HEK293 (cell line): ENCODE measurements at regions not wholly inside any gene's neighbourhood (a gene's known extent, or its start where the extent isn't known, plus 50 kb on each side); places are given as distances from the start of the nearest gene placed in this dataset.

Experiments
- KLF16 ChIP-seq: fragments of 450-650 bp; formaldehyde crosslinking; IDR thresholded peaks from 2 replicates; pipeline ENCODE4 v1.5.1; 2017; ENCODE audit warnings: missing biosample characterization, missing genetic modification characterization
- ZBTB26 ChIP-seq: fragments of 450-650 bp; formaldehyde crosslinking; optimal IDR thresholded peaks from 2 replicates; pipeline ENCODE3; 2016; ENCODE audit warnings: missing biosample characterization, mild to moderate bottlenecking, missing genetic modification characterization
- ZBTB49 ChIP-seq: fragments of 450-650 bp; formaldehyde crosslinking; IDR thresholded peaks from 2 replicates; pipeline ENCODE4 v1.5.1; 2016; ENCODE audit warnings: missing biosample characterization, missing genetic modification characterization, low read depth
- ZNF112 ChIP-seq: fragments of 450-650 bp; formaldehyde crosslinking; IDR thresholded peaks from 2 replicates; pipeline ENCODE4 v1.5.0; 2017; ENCODE audit warnings: missing biosample characterization, missing genetic modification characterization
- ZNF248 ChIP-seq: fragments of 450-650 bp; formaldehyde crosslinking; IDR thresholded peaks from 2 replicates; pipeline ENCODE4 v1.5.1; 2017; ENCODE audit warnings: missing biosample characterization, missing genetic modification characterization
- ZNF514 ChIP-seq: fragments of 450-650 bp; formaldehyde crosslinking; IDR thresholded peaks from 2 replicates; pipeline ENCODE4 v1.5.1; 2016; ENCODE audit warnings: missing biosample characterization, missing genetic modification characterization
- TF ChIP-seq, protein P1 (sequence below): fragments of 450-650 bp; formaldehyde crosslinking; IDR thresholded peaks from 2 replicates; pipeline ENCODE4 v1.5.1; 2016; ENCODE audit warnings: missing biosample characterization, missing genetic modification characterization, low read depth
- TF ChIP-seq, protein P2 (sequence below): fragments of 450-650 bp; formaldehyde crosslinking; IDR thresholded peaks from 2 replicates; pipeline ENCODE4 v1.5.1; 2016; ENCODE audit warnings: missing biosample characterization, missing genetic modification characterization

GRCh38 chr2:101558740-101559525 is 84.0 kb upstream of the RFX8 start:
- TF ChIP-seq, protein P1, sequence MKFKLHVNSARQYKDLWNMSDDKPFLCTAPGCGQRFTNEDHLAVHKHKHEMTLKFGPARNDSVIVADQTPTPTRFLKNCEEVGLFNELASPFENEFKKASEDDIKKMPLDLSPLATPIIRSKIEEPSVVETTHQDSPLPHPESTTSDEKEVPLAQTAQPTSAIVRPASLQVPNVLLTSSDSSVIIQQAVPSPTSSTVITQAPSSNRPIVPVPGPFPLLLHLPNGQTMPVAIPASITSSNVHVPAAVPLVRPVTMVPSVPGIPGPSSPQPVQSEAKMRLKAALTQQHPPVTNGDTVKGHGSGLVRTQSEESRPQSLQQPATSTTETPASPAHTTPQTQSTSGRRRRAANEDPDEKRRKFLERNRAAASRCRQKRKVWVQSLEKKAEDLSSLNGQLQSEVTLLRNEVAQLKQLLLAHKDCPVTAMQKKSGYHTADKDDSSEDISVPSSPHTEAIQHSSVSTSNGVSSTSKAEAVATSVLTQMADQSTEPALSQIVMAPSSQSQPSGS (tag by site-specific recombination): no peak
- TF ChIP-seq ZBTB49 (tag by site-specific recombination): no peak
- TF ChIP-seq, protein P2, sequence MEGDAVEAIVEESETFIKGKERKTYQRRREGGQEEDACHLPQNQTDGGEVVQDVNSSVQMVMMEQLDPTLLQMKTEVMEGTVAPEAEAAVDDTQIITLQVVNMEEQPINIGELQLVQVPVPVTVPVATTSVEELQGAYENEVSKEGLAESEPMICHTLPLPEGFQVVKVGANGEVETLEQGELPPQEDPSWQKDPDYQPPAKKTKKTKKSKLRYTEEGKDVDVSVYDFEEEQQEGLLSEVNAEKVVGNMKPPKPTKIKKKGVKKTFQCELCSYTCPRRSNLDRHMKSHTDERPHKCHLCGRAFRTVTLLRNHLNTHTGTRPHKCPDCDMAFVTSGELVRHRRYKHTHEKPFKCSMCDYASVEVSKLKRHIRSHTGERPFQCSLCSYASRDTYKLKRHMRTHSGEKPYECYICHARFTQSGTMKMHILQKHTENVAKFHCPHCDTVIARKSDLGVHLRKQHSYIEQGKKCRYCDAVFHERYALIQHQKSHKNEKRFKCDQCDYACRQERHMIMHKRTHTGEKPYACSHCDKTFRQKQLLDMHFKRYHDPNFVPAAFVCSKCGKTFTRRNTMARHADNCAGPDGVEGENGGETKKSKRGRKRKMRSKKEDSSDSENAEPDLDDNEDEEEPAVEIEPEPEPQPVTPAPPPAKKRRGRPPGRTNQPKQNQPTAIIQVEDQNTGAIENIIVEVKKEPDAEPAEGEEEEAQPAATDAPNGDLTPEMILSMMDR (tag by site-specific recombination): no peak
- TF ChIP-seq KLF16: no peak
- no peak for TF ChIP-seq ZNF248 (tag by site-specific recombination)
- no peak for TF ChIP-seq ZNF514 (tag by site-specific recombination)
- no peak for TF ChIP-seq ZBTB26 (tag by site-specific recombination)
- no peak for TF ChIP-seq ZNF112 (tag by site-specific recombination)
